GM12873 (cell line): ENCODE measurements at regions not wholly inside any gene's neighbourhood (a gene's known extent, or its start where the extent isn't known, plus 50 kb on each side); places are given as distances from the start of the nearest gene placed in this dataset.

Experiments
- CTCF ChIP-seq: IDR thresholded peaks from 2 replicates; pipeline ENCODE4 v1.5.1; 2012; ENCODE audit warnings: low read depth, mild to moderate bottlenecking, moderate library complexity, low read length, control low read depth; ENCODE audit not compliant: insufficient read depth; ENCODE audit errors: missing control alignments

GRCh38 chr18:38115201-38115600 is 549.6 kb upstream of the CELF4 start:
- no peak for TF ChIP-seq CTCF

DNA sequence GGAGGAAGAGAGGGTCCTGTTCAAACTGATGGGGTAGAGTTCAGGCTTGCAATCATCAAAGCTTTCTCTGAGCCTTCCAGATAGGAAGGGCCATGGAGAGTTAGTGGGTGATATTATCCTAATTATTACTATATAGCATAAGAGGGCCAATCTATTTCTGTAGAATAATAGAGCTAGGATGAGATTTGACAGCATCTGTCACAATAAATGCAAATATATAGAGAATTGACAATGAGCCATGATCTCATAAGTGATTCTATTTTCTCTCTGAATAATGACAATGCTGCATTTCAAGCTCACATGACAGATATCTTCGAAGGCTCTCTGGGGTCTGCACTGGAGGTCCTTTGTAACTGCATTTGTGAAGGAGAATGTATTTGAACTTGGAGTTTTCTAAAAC is 521.9 kb upstream of the CELF4 start:
- TF ChIP-seq CTCF: no peak

GRCh38 chr18:38081516-38081915 is 515.9 kb upstream of the CELF4 start:
- no peak for TF ChIP-seq CTCF

GRCh38 chr18:38077229-38077628 is 511.6 kb upstream of the CELF4 start:
- TF ChIP-seq CTCF: no peak

GRCh38 chr18:38076346-38077070 is 510.9 kb upstream of the CELF4 start:
- no peak for TF ChIP-seq CTCF

DNA sequence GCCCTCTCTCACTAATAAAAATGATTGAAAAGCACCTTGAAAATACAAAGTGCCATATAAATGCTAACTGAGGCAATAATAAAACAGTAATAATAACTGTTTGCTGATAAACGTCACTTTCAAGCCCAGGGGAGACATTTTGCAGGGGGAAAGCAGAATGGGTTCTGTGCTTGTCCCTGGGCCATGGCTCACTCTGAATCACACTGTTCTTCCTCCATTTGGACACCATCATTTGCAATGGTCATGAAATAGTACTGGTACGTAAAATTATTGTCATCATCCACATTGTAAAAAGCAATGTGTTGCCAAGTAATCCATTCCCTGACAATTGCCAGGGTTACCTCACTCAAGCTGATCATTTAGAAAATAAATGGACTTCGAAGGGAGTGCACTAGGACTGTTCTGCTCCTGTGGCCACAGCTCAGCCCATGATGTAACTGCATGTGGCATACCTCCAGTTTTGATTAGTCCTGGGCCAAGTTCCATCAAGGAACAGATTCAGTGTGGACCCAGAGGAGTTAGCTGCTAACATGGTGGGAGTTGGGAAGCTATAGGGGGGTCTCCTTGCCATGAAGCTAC is 508.8 kb upstream of the CELF4 start:
- TF ChIP-seq CTCF: no peak

DNA sequence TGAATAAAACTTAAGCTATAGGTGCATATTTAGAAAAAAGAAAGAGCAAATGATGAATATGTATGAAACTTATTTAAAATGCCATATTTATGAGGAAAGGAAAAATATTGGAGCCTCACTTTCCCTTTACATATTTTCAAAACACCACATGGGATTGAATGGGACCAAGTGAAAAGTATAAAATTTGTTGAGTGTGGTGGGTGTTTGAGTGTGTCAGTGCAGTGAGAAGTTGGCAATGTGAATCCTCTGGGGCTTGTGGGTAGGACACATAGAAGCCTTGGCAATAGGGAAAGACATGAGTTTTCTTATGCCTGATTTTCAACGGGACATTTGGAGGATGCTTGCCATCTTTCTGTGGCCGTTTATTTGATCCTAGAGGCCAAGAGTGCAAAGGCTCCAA is 502.2 kb upstream of the CELF4 start:
- TF ChIP-seq CTCF: no peak
